ENCODE measurements at regions not wholly inside any gene's neighbourhood (a gene's known extent, or its start where the extent isn't known, plus 50 kb on each side); places are given as distances from the start of the nearest gene placed in this dataset.

DNA sequence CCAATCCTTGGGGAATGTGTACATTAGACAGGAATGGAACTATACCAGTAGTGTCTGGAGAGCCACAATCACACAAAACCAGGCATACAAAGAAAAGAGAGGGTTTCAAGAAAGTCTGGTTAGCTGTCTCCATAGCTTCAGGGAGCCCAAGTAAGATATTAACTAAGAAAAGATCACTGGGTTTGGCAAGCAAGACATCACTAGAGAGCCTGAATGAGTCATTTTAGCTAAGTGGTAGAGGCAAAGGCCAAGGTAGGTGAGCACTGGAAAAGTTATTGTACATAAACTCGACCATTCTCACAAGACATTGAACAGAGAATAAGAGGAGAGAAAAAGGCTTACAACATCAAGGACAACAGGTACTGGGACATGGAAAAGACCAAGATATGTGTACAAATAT lies 143.8 kb upstream of the ARL4C start:
- TF ChIP-seq, protein P1, sequence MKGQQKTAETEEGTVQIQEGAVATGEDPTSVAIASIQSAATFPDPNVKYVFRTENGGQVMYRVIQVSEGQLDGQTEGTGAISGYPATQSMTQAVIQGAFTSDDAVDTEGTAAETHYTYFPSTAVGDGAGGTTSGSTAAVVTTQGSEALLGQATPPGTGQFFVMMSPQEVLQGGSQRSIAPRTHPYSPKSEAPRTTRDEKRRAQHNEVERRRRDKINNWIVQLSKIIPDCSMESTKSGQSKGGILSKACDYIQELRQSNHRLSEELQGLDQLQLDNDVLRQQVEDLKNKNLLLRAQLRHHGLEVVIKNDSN (IDR thresholded peaks at IDR 0.05) = no peak
- no peak for TF ChIP-seq ZBTB7A (IDR thresholded peaks at IDR 0.05; ENCODE audit: low read depth)
- no peak for TF ChIP-seq CREB1 (IDR thresholded peaks at IDR 0.05; ENCODE audit: low read depth)
- TF ChIP-seq EP300 (IDR thresholded peaks at IDR 0.05; ENCODE audit: borderline replicate concordance) = no peak
- TF ChIP-seq, protein P2, sequence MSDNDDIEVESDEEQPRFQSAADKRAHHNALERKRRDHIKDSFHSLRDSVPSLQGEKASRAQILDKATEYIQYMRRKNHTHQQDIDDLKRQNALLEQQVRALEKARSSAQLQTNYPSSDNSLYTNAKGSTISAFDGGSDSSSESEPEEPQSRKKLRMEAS (IDR thresholded peaks at IDR 0.05) = no peak
- TF ChIP-seq YY1 (IDR thresholded peaks at IDR 0.05; ENCODE audit: low read depth) = no peak
- no peak for TF ChIP-seq TCF12 (IDR thresholded peaks at IDR 0.05; ENCODE audit: low read depth)
- no peak for TF ChIP-seq FOXM1 (IDR thresholded peaks at IDR 0.05; ENCODE audit: borderline replicate concordance, low read depth)
- TF ChIP-seq, protein P3, sequence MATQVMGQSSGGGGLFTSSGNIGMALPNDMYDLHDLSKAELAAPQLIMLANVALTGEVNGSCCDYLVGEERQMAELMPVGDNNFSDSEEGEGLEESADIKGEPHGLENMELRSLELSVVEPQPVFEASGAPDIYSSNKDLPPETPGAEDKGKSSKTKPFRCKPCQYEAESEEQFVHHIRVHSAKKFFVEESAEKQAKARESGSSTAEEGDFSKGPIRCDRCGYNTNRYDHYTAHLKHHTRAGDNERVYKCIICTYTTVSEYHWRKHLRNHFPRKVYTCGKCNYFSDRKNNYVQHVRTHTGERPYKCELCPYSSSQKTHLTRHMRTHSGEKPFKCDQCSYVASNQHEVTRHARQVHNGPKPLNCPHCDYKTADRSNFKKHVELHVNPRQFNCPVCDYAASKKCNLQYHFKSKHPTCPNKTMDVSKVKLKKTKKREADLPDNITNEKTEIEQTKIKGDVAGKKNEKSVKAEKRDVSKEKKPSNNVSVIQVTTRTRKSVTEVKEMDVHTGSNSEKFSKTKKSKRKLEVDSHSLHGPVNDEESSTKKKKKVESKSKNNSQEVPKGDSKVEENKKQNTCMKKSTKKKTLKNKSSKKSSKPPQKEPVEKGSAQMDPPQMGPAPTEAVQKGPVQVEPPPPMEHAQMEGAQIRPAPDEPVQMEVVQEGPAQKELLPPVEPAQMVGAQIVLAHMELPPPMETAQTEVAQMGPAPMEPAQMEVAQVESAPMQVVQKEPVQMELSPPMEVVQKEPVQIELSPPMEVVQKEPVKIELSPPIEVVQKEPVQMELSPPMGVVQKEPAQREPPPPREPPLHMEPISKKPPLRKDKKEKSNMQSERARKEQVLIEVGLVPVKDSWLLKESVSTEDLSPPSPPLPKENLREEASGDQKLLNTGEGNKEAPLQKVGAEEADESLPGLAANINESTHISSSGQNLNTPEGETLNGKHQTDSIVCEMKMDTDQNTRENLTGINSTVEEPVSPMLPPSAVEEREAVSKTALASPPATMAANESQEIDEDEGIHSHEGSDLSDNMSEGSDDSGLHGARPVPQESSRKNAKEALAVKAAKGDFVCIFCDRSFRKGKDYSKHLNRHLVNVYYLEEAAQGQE (IDR thresholded peaks at IDR 0.05; ENCODE audit: low read depth) = no peak
- no peak for TF ChIP-seq TAF1 (IDR thresholded peaks at IDR 0.05; ENCODE audit: low read depth)
- TF ChIP-seq NFIC (IDR thresholded peaks at IDR 0.05) = no peak
- TF ChIP-seq TEAD4 (IDR thresholded peaks at IDR 0.05) = no peak
- no peak for TF ChIP-seq RAD21 (IDR thresholded peaks at IDR 0.05; ENCODE audit: low read depth)
- no peak for TF ChIP-seq EGR1 (IDR thresholded peaks at IDR 0.05)
- TF ChIP-seq CEBPB (IDR thresholded peaks at IDR 0.05) = no peak

DNA sequence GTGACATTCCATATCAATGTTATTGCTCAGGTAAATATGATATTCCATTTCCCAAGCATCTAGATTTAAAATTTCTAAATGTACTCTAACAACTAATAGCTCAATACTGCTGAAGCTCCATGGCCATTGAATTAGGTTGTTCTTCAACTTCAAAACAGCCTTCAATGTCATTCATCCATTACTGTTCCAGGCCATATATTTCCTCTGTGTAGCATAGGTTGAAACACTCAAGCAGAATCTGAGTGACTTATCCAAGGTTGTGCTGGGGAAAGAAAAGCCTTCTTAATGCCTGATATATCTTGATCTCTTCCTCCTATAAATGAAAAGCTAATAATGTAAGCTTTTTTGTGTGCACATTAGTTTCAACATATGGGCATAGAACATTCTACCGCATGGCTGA lies 142.1 kb upstream of the ARL4C start:
- TF ChIP-seq TEAD4 (IDR thresholded peaks at IDR 0.05) = no peak

DNA sequence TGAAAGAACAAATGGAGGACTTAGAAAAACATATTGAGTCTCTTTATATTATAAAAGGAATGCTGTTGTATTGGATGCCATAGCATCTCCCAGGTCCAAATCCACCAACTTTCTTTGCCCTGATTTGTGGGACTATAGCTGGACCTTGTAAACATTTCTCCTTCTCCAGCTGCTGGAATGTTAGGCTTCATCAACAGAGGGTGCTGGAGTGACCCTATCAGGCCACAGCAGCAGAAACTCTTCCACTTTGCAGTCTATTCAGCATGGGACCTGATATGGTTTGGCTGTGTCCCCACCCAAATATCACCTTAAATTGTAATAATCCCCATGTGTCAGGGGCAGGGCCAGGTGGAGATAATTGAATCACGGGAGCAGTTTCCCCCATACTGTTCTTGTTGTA lies 138.4 kb upstream of the ARL4C start:
- no peak for TF ChIP-seq EGR1 (IDR thresholded peaks at IDR 0.05)
- no peak for TF ChIP-seq NFIC (IDR thresholded peaks at IDR 0.05)
- peak; percentile 26; the same call in 1 of the 2 replicates for TF ChIP-seq RAD21 (IDR thresholded peaks at IDR 0.05; ENCODE audit: low read depth)

DNA sequence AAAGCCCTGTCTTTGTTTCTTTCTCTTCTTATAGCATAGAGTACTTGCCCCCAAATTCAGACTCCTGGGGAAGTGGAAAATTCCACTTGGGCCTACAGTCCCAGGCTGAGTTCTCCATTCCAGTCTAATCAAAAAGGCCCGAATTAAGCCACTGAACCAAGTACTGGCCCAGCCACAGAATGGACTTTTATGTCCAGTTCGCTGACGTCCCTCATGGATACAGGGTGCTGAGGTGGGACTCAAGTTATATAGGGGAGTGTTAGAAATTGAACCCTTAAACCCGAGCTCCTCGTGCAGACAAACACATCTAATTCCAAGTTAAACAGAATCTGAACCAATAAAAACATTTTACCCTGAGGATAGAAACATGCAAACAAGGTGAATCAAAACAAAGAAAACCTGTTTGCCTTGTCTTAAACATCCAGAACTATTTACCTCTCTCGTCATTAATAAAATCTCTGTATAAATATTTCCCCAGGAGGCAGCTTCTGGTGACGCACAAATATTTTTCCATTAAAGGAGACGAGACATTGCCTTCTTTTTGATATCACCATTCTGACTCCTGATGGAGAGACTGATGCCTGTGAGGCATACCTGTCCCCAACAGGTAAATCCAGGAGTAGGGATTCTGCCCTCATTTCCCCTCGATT lies 136.8 kb upstream of the ARL4C start:
- TF ChIP-seq CREB1 (IDR thresholded peaks at IDR 0.05; ENCODE audit: low read depth) (no peak), RAD21 (IDR thresholded peaks at IDR 0.05; ENCODE audit: low read depth) (no peak), CEBPB (IDR thresholded peaks at IDR 0.05) (no peak), TCF12 (IDR thresholded peaks at IDR 0.05; ENCODE audit: low read depth) (no peak), YY1 (IDR thresholded peaks at IDR 0.05; ENCODE audit: low read depth) (no peak), EP300 (IDR thresholded peaks at IDR 0.05; ENCODE audit: borderline replicate concordance) (no peak), ZBTB7A (IDR thresholded peaks at IDR 0.05; ENCODE audit: low read depth) (no peak), TAF1 (IDR thresholded peaks at IDR 0.05; ENCODE audit: low read depth) (no peak), NFIC (IDR thresholded peaks at IDR 0.05) (no peak)
- TF ChIP-seq, protein P1 (IDR thresholded peaks at IDR 0.05) = no peak

GRCh38 chr2:234632527-234633391 lies 135.9 kb upstream of the ARL4C start:
- TF ChIP-seq RAD21 (IDR thresholded peaks at IDR 0.05; ENCODE audit: low read depth) (no peak), NFIC (IDR thresholded peaks at IDR 0.05) (no peak), ZBTB7A (IDR thresholded peaks at IDR 0.05; ENCODE audit: low read depth) (no peak), EGR1 (IDR thresholded peaks at IDR 0.05) (no peak), FOXM1 (IDR thresholded peaks at IDR 0.05; ENCODE audit: borderline replicate concordance, low read depth) (no peak), EP300 (IDR thresholded peaks at IDR 0.05; ENCODE audit: borderline replicate concordance) (no peak), TCF12 (IDR thresholded peaks at IDR 0.05; ENCODE audit: low read depth) (no peak), CEBPB (IDR thresholded peaks at IDR 0.05) (no peak), TEAD4 (IDR thresholded peaks at IDR 0.05) (no peak), TAF1 (IDR thresholded peaks at IDR 0.05; ENCODE audit: low read depth) (no peak), YY1 (IDR thresholded peaks at IDR 0.05; ENCODE audit: low read depth) (no peak), CREB1 (IDR thresholded peaks at IDR 0.05; ENCODE audit: low read depth) (no peak)
- TF ChIP-seq, protein P1 (IDR thresholded peaks at IDR 0.05) = no peak
- TF ChIP-seq, protein P3 (IDR thresholded peaks at IDR 0.05; ENCODE audit: low read depth) = no peak
- TF ChIP-seq, protein P2 (IDR thresholded peaks at IDR 0.05) = no peak
